ENCODE measurements at regions not wholly inside any gene's neighbourhood (a gene's known extent, or its start where the extent isn't known, plus 50 kb on each side); places are given as distances from the start of the nearest gene placed in this dataset.

DNA sequence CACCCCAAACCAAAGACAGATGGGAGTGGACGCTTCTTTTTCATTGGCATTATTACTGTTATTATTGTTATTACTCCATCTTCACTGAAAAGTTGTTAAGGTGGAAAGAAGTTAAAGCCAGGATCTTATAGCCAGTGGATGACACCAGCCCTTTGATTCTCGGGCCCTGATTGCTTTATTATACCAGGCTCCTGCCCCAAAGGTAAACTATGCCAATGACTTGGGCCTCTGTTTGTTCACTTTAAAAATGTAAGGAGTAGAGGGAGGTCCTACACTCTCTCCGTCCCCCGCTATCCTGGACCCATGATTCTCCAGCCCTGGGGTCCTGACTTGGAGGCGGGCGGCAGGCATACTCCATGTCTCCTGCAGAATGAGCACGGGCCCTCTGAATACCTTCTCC, 106.8 kb downstream of the TOMM20 start:
- TF ChIP-seq CBX3 (IDR thresholded peaks at IDR 0.05; ENCODE audit: borderline replicate concordance in 1 of 2, low read length in 2 of 2) (no peak), SP1 (CRISPR knock-in tag; IDR thresholded peaks at IDR 0.05) (no peak), NEUROD1 (IDR thresholded peaks at IDR 0.05; ENCODE audit: borderline replicate concordance, low read depth, low read length, partially characterized antibody) (no peak), NFXL1 (CRISPR knock-in tag; IDR thresholded peaks at IDR 0.05) (no peak), TGIF2 (CRISPR knock-in tag; IDR thresholded peaks at IDR 0.05) (no peak), POLR2A (conservative IDR thresholded peaks at IDR 0.05) (no peak), NR3C1 (CRISPR knock-in tag; IDR thresholded peaks at IDR 0.05) (no peak), RAD21 (CRISPR knock-in tag; conservative IDR thresholded peaks at IDR 0.05 in 1 of 2, IDR thresholded peaks at IDR 0.05 in 1 of 2) (no peak), CHCHD3 (CRISPR knock-in tag; IDR thresholded peaks at IDR 0.05) (no peak)
- TF ChIP-seq, protein P1, sequence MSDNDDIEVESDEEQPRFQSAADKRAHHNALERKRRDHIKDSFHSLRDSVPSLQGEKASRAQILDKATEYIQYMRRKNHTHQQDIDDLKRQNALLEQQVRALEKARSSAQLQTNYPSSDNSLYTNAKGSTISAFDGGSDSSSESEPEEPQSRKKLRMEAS (CRISPR knock-in tag; IDR thresholded peaks at IDR 0.05), result no peak
- TF ChIP-seq, protein P2, sequence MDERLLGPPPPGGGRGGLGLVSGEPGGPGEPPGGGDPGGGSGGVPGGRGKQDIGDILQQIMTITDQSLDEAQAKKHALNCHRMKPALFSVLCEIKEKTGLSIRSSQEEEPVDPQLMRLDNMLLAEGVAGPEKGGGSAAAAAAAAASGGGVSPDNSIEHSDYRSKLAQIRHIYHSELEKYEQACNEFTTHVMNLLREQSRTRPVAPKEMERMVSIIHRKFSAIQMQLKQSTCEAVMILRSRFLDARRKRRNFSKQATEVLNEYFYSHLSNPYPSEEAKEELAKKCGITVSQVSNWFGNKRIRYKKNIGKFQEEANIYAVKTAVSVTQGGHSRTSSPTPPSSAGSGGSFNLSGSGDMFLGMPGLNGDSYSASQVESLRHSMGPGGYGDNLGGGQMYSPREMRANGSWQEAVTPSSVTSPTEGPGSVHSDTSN (CRISPR knock-in tag; IDR thresholded peaks at IDR 0.05; ENCODE audit: low read depth), result no peak
- TF ChIP-seq, protein P2 (tag; conservative IDR thresholded peaks at IDR 0.05; ENCODE audit: low read depth), result no peak
- TF ChIP-seq, protein P3, sequence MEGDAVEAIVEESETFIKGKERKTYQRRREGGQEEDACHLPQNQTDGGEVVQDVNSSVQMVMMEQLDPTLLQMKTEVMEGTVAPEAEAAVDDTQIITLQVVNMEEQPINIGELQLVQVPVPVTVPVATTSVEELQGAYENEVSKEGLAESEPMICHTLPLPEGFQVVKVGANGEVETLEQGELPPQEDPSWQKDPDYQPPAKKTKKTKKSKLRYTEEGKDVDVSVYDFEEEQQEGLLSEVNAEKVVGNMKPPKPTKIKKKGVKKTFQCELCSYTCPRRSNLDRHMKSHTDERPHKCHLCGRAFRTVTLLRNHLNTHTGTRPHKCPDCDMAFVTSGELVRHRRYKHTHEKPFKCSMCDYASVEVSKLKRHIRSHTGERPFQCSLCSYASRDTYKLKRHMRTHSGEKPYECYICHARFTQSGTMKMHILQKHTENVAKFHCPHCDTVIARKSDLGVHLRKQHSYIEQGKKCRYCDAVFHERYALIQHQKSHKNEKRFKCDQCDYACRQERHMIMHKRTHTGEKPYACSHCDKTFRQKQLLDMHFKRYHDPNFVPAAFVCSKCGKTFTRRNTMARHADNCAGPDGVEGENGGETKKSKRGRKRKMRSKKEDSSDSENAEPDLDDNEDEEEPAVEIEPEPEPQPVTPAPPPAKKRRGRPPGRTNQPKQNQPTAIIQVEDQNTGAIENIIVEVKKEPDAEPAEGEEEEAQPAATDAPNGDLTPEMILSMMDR (IDR thresholded peaks at IDR 0.05 in 2 of 3, conservative IDR thresholded peaks at IDR 0.05 in 1 of 3; ENCODE audit: insufficient read depth in 2 of 3, low read depth in 1 of 3, low read length in 3 of 3), result no peak

All from K562 (cell line).